H9 (cell line): ENCODE measurements at regions not wholly inside any gene's neighbourhood (a gene's known extent, or its start where the extent isn't known, plus 50 kb on each side); places are given as distances from the start of the nearest gene placed in this dataset.

Source experiments
- DNase-seq: peaks from one replicate; pipeline ENCODE4 v3.0.0-alpha.2; 2017
- H2AFZ ChIP-seq: one replicate; pipeline ENCODE4 v1.6.1; 2013; ENCODE audit warnings: mild to moderate bottlenecking, low read length, control low read depth, moderate library complexity
- H2AK5ac ChIP-seq: 2 replicates; pipeline ENCODE4 v1.6.1; 2013; ENCODE audit warnings: low read length, control low read depth, mixed read lengths; ENCODE audit not compliant: insufficient read length
- H2BK120ac ChIP-seq: one replicate; pipeline ENCODE4 v1.6.1; 2013; ENCODE audit warnings: low read depth, mild to moderate bottlenecking, low read length, control low read depth, inconsistent platforms; ENCODE audit not compliant: poor library complexity, severe bottlenecking
- H2BK12ac ChIP-seq: 2 replicates; pipeline ENCODE4 v1.6.1; 2013; ENCODE audit warnings: low read length, control low read depth, mixed read lengths, low read depth; ENCODE audit not compliant: insufficient read length
- H2BK15ac ChIP-seq: 2 replicates; pipeline ENCODE4 v1.6.1; 2013; ENCODE audit warnings: low read depth, low read length, control low read depth
- H2BK20ac ChIP-seq: one replicate; pipeline ENCODE4 v1.6.1; 2013; ENCODE audit warnings: low read depth, mild to moderate bottlenecking, low read length, control low read depth, inconsistent platforms; ENCODE audit not compliant: poor library complexity, severe bottlenecking
- H2BK5ac ChIP-seq: 2 replicates; pipeline ENCODE4 v1.6.1; 2013; ENCODE audit warnings: low read length, control low read depth, mixed read lengths; ENCODE audit not compliant: insufficient read length
- H3K14ac ChIP-seq: 2 replicates; pipeline ENCODE4 v1.6.1; 2013; ENCODE audit warnings: low read length, control low read depth; ENCODE audit not compliant: insufficient read depth
- H3K18ac ChIP-seq: 2 replicates; pipeline ENCODE4 v1.6.1; 2013; ENCODE audit warnings: low read depth, mild to moderate bottlenecking, mixed read lengths, low read length, control low read depth; ENCODE audit not compliant: insufficient read length
- H3K23ac ChIP-seq: 2 replicates; pipeline ENCODE4 v1.6.1; 2013; ENCODE audit warnings: low read length, control low read depth, mixed read lengths, low read depth; ENCODE audit not compliant: insufficient read length
- H3K23me2 ChIP-seq: 2 replicates; pipeline ENCODE4 v1.6.1; 2013; ENCODE audit warnings: low read depth, mild to moderate bottlenecking, mixed read lengths, low read length, control low read depth; ENCODE audit not compliant: insufficient read length, poor library complexity, severe bottlenecking
- H3K27ac ChIP-seq: 2 replicates; pipeline ENCODE4 v1.5.1; 2013; ENCODE audit warnings: low read length, control low read depth, mixed read lengths, low read depth; ENCODE audit not compliant: insufficient read length
- H3K27me3 ChIP-seq: 2 replicates; pipeline ENCODE4 v1.6.1; 2013; ENCODE audit warnings: low read length, control low read depth, inconsistent platforms; ENCODE audit not compliant: insufficient read depth
- H3K4ac ChIP-seq: 2 replicates; pipeline ENCODE4 v1.6.1; 2013; ENCODE audit warnings: low read depth, mild to moderate bottlenecking, control low read depth, inconsistent platforms, low read length, moderate library complexity
- H3K4me1 ChIP-seq: 2 replicates; pipeline ENCODE4 v1.6.1; 2013; ENCODE audit warnings: low read length, control low read depth, inconsistent platforms; ENCODE audit not compliant: insufficient read depth
- H3K4me2 ChIP-seq: 2 replicates; pipeline ENCODE4 v1.6.1; 2013; ENCODE audit warnings: low read length, control low read depth, mixed read lengths; ENCODE audit not compliant: insufficient read length, insufficient read depth
- H3K56ac ChIP-seq: 2 replicates; pipeline ENCODE4 v1.6.1; 2013; ENCODE audit warnings: low read depth, mild to moderate bottlenecking, mixed read lengths, low read length, control low read depth; ENCODE audit not compliant: insufficient read length
- H3K79me1 ChIP-seq: 2 replicates; pipeline ENCODE4 v1.6.1; 2013; ENCODE audit warnings: low read depth, mild to moderate bottlenecking, moderate library complexity, low read length, control low read depth, inconsistent platforms; ENCODE audit not compliant: insufficient read depth, poor library complexity, severe bottlenecking
- H3K79me2 ChIP-seq: 2 replicates; pipeline ENCODE4 v1.6.1; 2013; ENCODE audit warnings: low read length, control low read depth, inconsistent platforms; ENCODE audit not compliant: insufficient read depth
- H3K9ac ChIP-seq: 2 replicates; pipeline ENCODE4 v1.6.1; 2013; ENCODE audit warnings: low read length, control low read depth, mixed read lengths; ENCODE audit not compliant: insufficient read length; ENCODE audit errors: extremely low read depth
- H3K9me3 ChIP-seq: one replicate; pipeline ENCODE4 v1.6.1; 2013; ENCODE audit warnings: low read depth, low read length, inconsistent platforms; ENCODE audit not compliant: control insufficient read depth
- H3T11ph ChIP-seq: one replicate; pipeline ENCODE4 v1.6.1; 2013; ENCODE audit warnings: mild to moderate bottlenecking, low read length, control low read depth, inconsistent platforms
- H4K20me1 ChIP-seq: one replicate; pipeline ENCODE4 v1.6.1; 2013; ENCODE audit not compliant: control insufficient read depth, insufficient read length, insufficient read depth
- H4K5ac ChIP-seq: 2 replicates; pipeline ENCODE4 v1.6.1; 2013; ENCODE audit warnings: low read depth, mild to moderate bottlenecking, mixed read lengths, low read length, control low read depth; ENCODE audit not compliant: insufficient read length
- H4K8ac ChIP-seq: replicated peaks from 2 replicates; pipeline ENCODE4 v1.6.1; 2013; ENCODE audit warnings: low read length, control low read depth, mixed read lengths, low read depth; ENCODE audit not compliant: insufficient read length
- H4K91ac ChIP-seq: 2 replicates; pipeline ENCODE4 v1.6.1; 2013; ENCODE audit warnings: low read depth, mild to moderate bottlenecking, moderate library complexity, mixed read lengths, low read length, control low read depth; ENCODE audit not compliant: insufficient read length
- H3K27ac Mint-ChIP-seq, 3 experiments: 2 replicates in 2 of 3; 3 replicates in 1 of 3; pipeline ENCODE4 v1.8.0; 2020 to 2021; ENCODE audit warnings: mixed read lengths in 3 of 3, mild to moderate bottlenecking in 1 of 3, moderate library complexity in 1 of 3
- H3K27me3 Mint-ChIP-seq: 2 replicates; pipeline ENCODE4 v1.8.0; 2021; ENCODE audit warnings: low read depth, mild to moderate bottlenecking, moderate library complexity, mixed read lengths
- H3K36me3 Mint-ChIP-seq, 3 experiments: 2 replicates in 2 of 3; 3 replicates in 1 of 3; pipeline ENCODE4 v1.8.0; 2020 to 2021; ENCODE audit warnings: low read depth in 3 of 3, mixed read lengths in 3 of 3; ENCODE audit not compliant: insufficient read depth in 1 of 3
- H3K4me1 Mint-ChIP-seq, 2 experiments: 2 replicates each; pipeline ENCODE4 v1.8.0; 2020; ENCODE audit warnings: mixed read lengths in 2 of 2
- H3K4me3 Mint-ChIP-seq, 2 experiments: 2 replicates in 1 of 2; 3 replicates in 1 of 2; pipeline ENCODE4 v1.8.0; 2020 to 2021; ENCODE audit warnings: mild to moderate bottlenecking in 2 of 2, mixed read lengths in 2 of 2, moderate library complexity in 1 of 2
- H3K9me3 Mint-ChIP-seq, 2 experiments: 2 replicates in 1 of 2; 3 replicates in 1 of 2; pipeline ENCODE4 v1.8.0; 2020; ENCODE audit warnings: mild to moderate bottlenecking in 2 of 2, mixed read lengths in 2 of 2, moderate library complexity in 1 of 2
- WGBS: extraction: QIAGEN DNeasy Blood & Tissue Kit; methylation state at CpG from one replicate; pipeline ENCODE4 v1.1.7; 2013; ENCODE audit warnings: missing lambda C conversion rate, low lambda C conversion rate, mixed read lengths; ENCODE audit not compliant: insufficient read length; ENCODE audit errors: extremely low coverage; 5-methylcytosine and 5-hydroxymethylcytosine counted together
- TF ChIP-seq, protein P1 (sequence below): fragments of 200-600 bp; sonication (generic); conservative IDR thresholded peaks from 3 replicates; pipeline ENCODE4 v1.8.0; 2021; ENCODE audit warnings: antibody characterized with exemption, mild to moderate bottlenecking

DNA sequence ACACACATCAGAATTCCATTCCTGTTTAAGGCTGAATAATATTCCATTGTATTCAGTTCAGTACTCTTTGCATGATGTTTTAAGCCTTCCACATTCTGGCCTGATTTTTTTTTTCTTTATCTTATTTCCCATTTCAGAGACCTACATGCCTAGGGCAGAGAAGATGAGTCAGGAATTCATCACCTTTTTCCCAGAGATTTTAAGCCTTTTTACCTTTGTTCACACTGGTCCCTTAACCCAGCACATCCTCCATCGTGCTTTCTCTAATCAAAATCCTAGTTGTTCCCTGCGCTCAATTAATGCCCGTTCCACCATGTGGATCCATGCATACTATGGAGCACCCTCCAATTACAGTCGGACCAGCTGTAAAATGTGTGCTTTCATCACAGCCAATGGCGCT is 245.1 kb downstream of the DHX15 start:
- H3K79me2 ChIP-seq = no peaks in the 10 kb centered on the region
- H3T11ph ChIP-seq = no peak overlapping the region
- no peak overlapping the region for H2BK20ac ChIP-seq
- no peak overlapping the region for H4K91ac ChIP-seq
- no peak overlapping the region for H2AK5ac ChIP-seq
- no peak overlapping the region for H2BK120ac ChIP-seq
- no peak overlapping the region for H3K23ac ChIP-seq
- H3K4me1 ChIP-seq = no peaks in the 10 kb centered on the region
- H2AFZ ChIP-seq = no peak overlapping the region
- no peaks in the 10 kb centered on the region for H3K23me2 ChIP-seq
- Mint-ChIP-seq H3K4me1 (peaks cover 6 to 18% of the 10 kb centered on the region in 2 experiments), H3K27me3 (no peaks in the 10 kb centered on the region), H3K36me3 (peaks cover 0 to 28% (median 2%) of the 10 kb centered on the region in 3 experiments; a peak in 5 of 7 replicates), H3K9me3 (no peaks in the 10 kb centered on the region), H3K27ac (no peak overlapping the region), H3K4me3 (no peak overlapping the region)
- TF ChIP-seq, protein P1, sequence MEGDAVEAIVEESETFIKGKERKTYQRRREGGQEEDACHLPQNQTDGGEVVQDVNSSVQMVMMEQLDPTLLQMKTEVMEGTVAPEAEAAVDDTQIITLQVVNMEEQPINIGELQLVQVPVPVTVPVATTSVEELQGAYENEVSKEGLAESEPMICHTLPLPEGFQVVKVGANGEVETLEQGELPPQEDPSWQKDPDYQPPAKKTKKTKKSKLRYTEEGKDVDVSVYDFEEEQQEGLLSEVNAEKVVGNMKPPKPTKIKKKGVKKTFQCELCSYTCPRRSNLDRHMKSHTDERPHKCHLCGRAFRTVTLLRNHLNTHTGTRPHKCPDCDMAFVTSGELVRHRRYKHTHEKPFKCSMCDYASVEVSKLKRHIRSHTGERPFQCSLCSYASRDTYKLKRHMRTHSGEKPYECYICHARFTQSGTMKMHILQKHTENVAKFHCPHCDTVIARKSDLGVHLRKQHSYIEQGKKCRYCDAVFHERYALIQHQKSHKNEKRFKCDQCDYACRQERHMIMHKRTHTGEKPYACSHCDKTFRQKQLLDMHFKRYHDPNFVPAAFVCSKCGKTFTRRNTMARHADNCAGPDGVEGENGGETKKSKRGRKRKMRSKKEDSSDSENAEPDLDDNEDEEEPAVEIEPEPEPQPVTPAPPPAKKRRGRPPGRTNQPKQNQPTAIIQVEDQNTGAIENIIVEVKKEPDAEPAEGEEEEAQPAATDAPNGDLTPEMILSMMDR = no peak
- peaks cover 4% of the 10 kb centered on the region; the same call in 1 of the 2 replicates for H3K27me3 ChIP-seq
- no peak overlapping the region for H3K9ac ChIP-seq
- H3K9me3 ChIP-seq = no peaks in the 10 kb centered on the region
- H4K20me1 ChIP-seq = no peaks in the 10 kb centered on the region
- H3K14ac ChIP-seq = no peak overlapping the region
- H3K4ac ChIP-seq = no peak overlapping the region
- no peak overlapping the region for H4K8ac ChIP-seq
- no peak overlapping the region for H4K5ac ChIP-seq
- DNase-seq = no peak
- no peak overlapping the region for H2BK12ac ChIP-seq
- H3K56ac ChIP-seq = no peak overlapping the region
- no peaks in the 10 kb centered on the region for H3K79me1 ChIP-seq
- no peak overlapping the region for H3K4me2 ChIP-seq
- H3K18ac ChIP-seq = no peak overlapping the region
- WGBS = no CpG with 5 or more reads among the region's 5 CpGs
- H2BK15ac ChIP-seq = no peak overlapping the region
- H3K27ac ChIP-seq = no peak overlapping the region
- H2BK5ac ChIP-seq = no peak overlapping the region
